ENCODE measurements at regions not wholly inside any gene's neighbourhood (a gene's known extent, or its start where the extent isn't known, plus 50 kb on each side); places are given as distances from the start of the nearest gene placed in this dataset.

GRCh38 chr6:2450546-2450945, 205.1 kb upstream of the GMDS start:
- peaks cover 18% of the 10 kb centered on the region for H3K27me3 ChIP-seq (ENCODE audit: control insufficient read depth, insufficient read depth, low read length, poor library complexity, severe bottlenecking)
- H3K36me3 ChIP-seq (ENCODE audit: control insufficient read depth, insufficient read depth, low read length): no peaks in the 10 kb centered on the region
- H3K4me3 ChIP-seq (ENCODE audit: insufficient read depth, low read depth, low read length): no peak overlapping the region
- H3K9me3 ChIP-seq (ENCODE audit: control insufficient read depth, low read length): no peaks in the 10 kb centered on the region
- H3K4me1 ChIP-seq (ENCODE audit: control insufficient read depth, insufficient read depth, low read length): peaks cover 4% of the 10 kb centered on the region
- H3K27ac ChIP-seq (ENCODE audit: insufficient read depth, low read depth, low read length, poor library complexity, severe bottlenecking): no peak overlapping the region
- WGBS, 2 experiments: 90 to 93% methylated on average over 12 of the region's 12 CpGs

- no peaks in the 10 kb centered on the region for H3K9me3 ChIP-seq (ENCODE audit: control insufficient read depth, low read length)
- no peaks in the 10 kb centered on the region for H3K36me3 ChIP-seq (ENCODE audit: control insufficient read depth, insufficient read depth, low read length)
- WGBS, 2 experiments: 89 to 93% methylated on average over 2 of the region's 2 CpGs
- no peak overlapping the region for H3K27ac ChIP-seq (ENCODE audit: insufficient read depth, low read depth, low read length, poor library complexity, severe bottlenecking)
- peaks cover 4% of the 10 kb centered on the region for H3K4me1 ChIP-seq (ENCODE audit: control insufficient read depth, insufficient read depth, low read length)
- H3K27me3 ChIP-seq (ENCODE audit: control insufficient read depth, insufficient read depth, low read length, poor library complexity, severe bottlenecking): peaks cover 18% of the 10 kb centered on the region
- H3K4me3 ChIP-seq (ENCODE audit: insufficient read depth, low read depth, low read length): no peak overlapping the region
These were observed 204.2 kb upstream of the GMDS start for GRCh38 chr6:2449572-2449940.

GRCh38 chr6:2448826-2449571, 203.6 kb upstream of the GMDS start:
- peak overlapping the region; percentile 24 for H3K4me3 ChIP-seq (ENCODE audit: insufficient read depth, low read depth, low read length)

GRCh38 chr6:2447931-2448330, 202.5 kb upstream of the GMDS start:
- H3K4me3 ChIP-seq (ENCODE audit: insufficient read depth, low read depth, low read length): no peak overlapping the region
- H3K27me3 ChIP-seq (ENCODE audit: control insufficient read depth, insufficient read depth, low read length, poor library complexity, severe bottlenecking): peaks cover 18% of the 10 kb centered on the region
- WGBS, 2 experiments: 71 to 82% methylated on average over 3 of the region's 3 CpGs
- H3K27ac ChIP-seq (ENCODE audit: insufficient read depth, low read depth, low read length, poor library complexity, severe bottlenecking): no peak overlapping the region
- H3K4me1 ChIP-seq (ENCODE audit: control insufficient read depth, insufficient read depth, low read length): no peaks in the 10 kb centered on the region
- H3K9me3 ChIP-seq (ENCODE audit: control insufficient read depth, low read length): no peaks in the 10 kb centered on the region
- no peaks in the 10 kb centered on the region for H3K36me3 ChIP-seq (ENCODE audit: control insufficient read depth, insufficient read depth, low read length)

More at GRCh38 chr6:2448826-2449571, 203.6 kb upstream of the GMDS start:
- Histone ChIP-seq H3K4me1 (ENCODE audit: control insufficient read depth, insufficient read depth, low read length) (peaks cover 4% of the 10 kb centered on the region), H3K36me3 (ENCODE audit: control insufficient read depth, insufficient read depth, low read length) (no peaks in the 10 kb centered on the region), H3K9me3 (ENCODE audit: control insufficient read depth, low read length) (no peaks in the 10 kb centered on the region), H3K27ac (ENCODE audit: insufficient read depth, low read depth, low read length, poor library complexity, severe bottlenecking) (no peak overlapping the region), H3K27me3 (ENCODE audit: control insufficient read depth, insufficient read depth, low read length, poor library complexity, severe bottlenecking) (peaks cover 18% of the 10 kb centered on the region)
- 40 to 41% methylated on average over 22 of the region's 22 CpGs for WGBS, 2 experiments

GRCh38 chr6:2447318-2447920, 202.0 kb upstream of the GMDS start:
- Histone ChIP-seq H3K4me1 (ENCODE audit: control insufficient read depth, insufficient read depth, low read length) (no peaks in the 10 kb centered on the region), H3K27ac (ENCODE audit: insufficient read depth, low read depth, low read length, poor library complexity, severe bottlenecking) (no peak overlapping the region), H3K36me3 (ENCODE audit: control insufficient read depth, insufficient read depth, low read length) (no peaks in the 10 kb centered on the region), H3K27me3 (ENCODE audit: control insufficient read depth, insufficient read depth, low read length, poor library complexity, severe bottlenecking) (peaks cover 18% of the 10 kb centered on the region), H3K4me3 (ENCODE audit: insufficient read depth, low read depth, low read length) (no peak overlapping the region), H3K9me3 (ENCODE audit: control insufficient read depth, low read length) (no peaks in the 10 kb centered on the region)
- WGBS, 2 experiments: 90 to 95% methylated on average over 4 of the region's 4 CpGs

GRCh38 chr6:2441601-2442475, 196.4 kb upstream of the GMDS start:
- Histone ChIP-seq H3K4me1 (ENCODE audit: control insufficient read depth, insufficient read depth, low read length) (no peaks in the 10 kb centered on the region), H3K4me3 (ENCODE audit: insufficient read depth, low read depth, low read length) (no peak overlapping the region), H3K27me3 (ENCODE audit: control insufficient read depth, insufficient read depth, low read length, poor library complexity, severe bottlenecking) (no peaks in the 10 kb centered on the region), H3K36me3 (ENCODE audit: control insufficient read depth, insufficient read depth, low read length) (no peaks in the 10 kb centered on the region), H3K27ac (ENCODE audit: insufficient read depth, low read depth, low read length, poor library complexity, severe bottlenecking) (no peak overlapping the region), H3K9me3 (ENCODE audit: control insufficient read depth, low read length) (no peaks in the 10 kb centered on the region)
- 90 to 92% methylated on average over 5 of the region's 5 CpGs for WGBS, 2 experiments

GRCh38 chr6:2440516-2440915, 195.1 kb upstream of the GMDS start:
- Histone ChIP-seq H3K9me3 (ENCODE audit: control insufficient read depth, low read length) (no peaks in the 10 kb centered on the region), H3K4me1 (ENCODE audit: control insufficient read depth, insufficient read depth, low read length) (no peaks in the 10 kb centered on the region), H3K27ac (ENCODE audit: insufficient read depth, low read depth, low read length, poor library complexity, severe bottlenecking) (no peak overlapping the region), H3K27me3 (ENCODE audit: control insufficient read depth, insufficient read depth, low read length, poor library complexity, severe bottlenecking) (no peaks in the 10 kb centered on the region), H3K36me3 (ENCODE audit: control insufficient read depth, insufficient read depth, low read length) (no peaks in the 10 kb centered on the region), H3K4me3 (ENCODE audit: insufficient read depth, low read depth, low read length) (no peak overlapping the region)

- H3K36me3 ChIP-seq (ENCODE audit: control insufficient read depth, insufficient read depth, low read length): no peaks in the 10 kb centered on the region
- no peak overlapping the region for H3K27ac ChIP-seq (ENCODE audit: insufficient read depth, low read depth, low read length, poor library complexity, severe bottlenecking)
- no peaks in the 10 kb centered on the region for H3K9me3 ChIP-seq (ENCODE audit: control insufficient read depth, low read length)
- no peak overlapping the region for H3K4me3 ChIP-seq (ENCODE audit: insufficient read depth, low read depth, low read length)
- 92 to 93% methylated on average over 6 of the region's 6 CpGs for WGBS, 2 experiments
- no peaks in the 10 kb centered on the region for H3K4me1 ChIP-seq (ENCODE audit: control insufficient read depth, insufficient read depth, low read length)
- H3K27me3 ChIP-seq (ENCODE audit: control insufficient read depth, insufficient read depth, low read length, poor library complexity, severe bottlenecking): no peaks in the 10 kb centered on the region
These were observed 194.2 kb upstream of the GMDS start for GRCh38 chr6:2439632-2440031.

- H3K36me3 ChIP-seq (ENCODE audit: control insufficient read depth, insufficient read depth, low read length): no peaks in the 10 kb centered on the region
- 93 to 96% methylated on average over 1 to 2 of the region's 2 CpGs for WGBS, 2 experiments
- H3K27ac ChIP-seq (ENCODE audit: insufficient read depth, low read depth, low read length, poor library complexity, severe bottlenecking): no peak overlapping the region
These were observed 193.7 kb upstream of the GMDS start for GRCh38 chr6:2439082-2439481.

More at GRCh38 chr6:2439082-2439481, 193.7 kb upstream of the GMDS start:
- no peaks in the 10 kb centered on the region for H3K9me3 ChIP-seq (ENCODE audit: control insufficient read depth, low read length)
- H3K4me1 ChIP-seq (ENCODE audit: control insufficient read depth, insufficient read depth, low read length): no peaks in the 10 kb centered on the region
- no peak overlapping the region for H3K4me3 ChIP-seq (ENCODE audit: insufficient read depth, low read depth, low read length)
- no peaks in the 10 kb centered on the region for H3K27me3 ChIP-seq (ENCODE audit: control insufficient read depth, insufficient read depth, low read length, poor library complexity, severe bottlenecking)
